Colonic mucosa (tissue), 4 donors: ENCODE measurements at regions not wholly inside any gene's neighbourhood (a gene's known extent, or its start where the extent isn't known, plus 50 kb on each side); places are given as distances from the start of the nearest gene placed in this dataset.

Experiments used
- DNase-seq: peaks from one replicate; pipeline ENCODE4 v3.0.0-alpha.2; 2020
- H3K27ac ChIP-seq: fragments of 200-600 bp; one replicate; pipeline ENCODE4 v1.8.0; 2021
- H3K27me3 ChIP-seq: fragments of 200-600 bp; one replicate; pipeline ENCODE4 v1.8.0; 2021
- H3K36me3 ChIP-seq: fragments of 200-600 bp; one replicate; pipeline ENCODE4 v1.8.0; 2021
- H3K4me1 ChIP-seq: fragments of 200-600 bp; one replicate; pipeline ENCODE4 v1.8.0; 2021; ENCODE audit warnings: mild to moderate bottlenecking
- H3K4me3 ChIP-seq: fragments of 200-600 bp; one replicate; pipeline ENCODE4 v1.8.0; 2021
- H3K9ac ChIP-seq, 2 donors: one replicate each; pipeline ENCODE4 v1.7.0; 2013; ENCODE audit warnings: control low read depth in 2 of 2, low read depth in 2 of 2, low read length in 2 of 2
- H3K9me3 ChIP-seq: fragments of 200-600 bp; one replicate; pipeline ENCODE4 v1.8.0; 2021
- CTCF ChIP-seq: fragments of 200-600 bp; IDR thresholded peaks from one replicate; pipeline ENCODE4 v1.8.0; 2022; ENCODE audit warnings: antibody characterized with exemption, mild to moderate bottlenecking
- intact Hi-C: fragments of 100-400 bp; cut with DNase I; formaldehyde crosslinking; loops from one replicate; pipeline ENCODE4 v1.14.1; 2022
- donor health status: healthy.
- donor health status: DM: no; HTN: no; CAD: no.
- donor health status: DM: no; HTN: no; CAD: no.

- Histone ChIP-seq H3K9ac (no peak overlapping the region), H3K4me1 (no peaks in the 10 kb centered on the region), H3K27ac (no peak overlapping the region), H3K36me3 (no peaks in the 10 kb centered on the region), H3K9me3 (no peaks in the 10 kb centered on the region), H3K4me3 (no peak overlapping the region), H3K27me3 (no peaks in the 10 kb centered on the region)
- intact Hi-C loops: no loop called here
- no peak for DNase-seq
- TF ChIP-seq CTCF: no peak
Measured at GRCh38 chr12:68489273-68489672, 121.4 kb upstream of the RAP1B start.

GRCh38 chr12:68490476-68490875 lies 120.2 kb upstream of the RAP1B start:
- Histone ChIP-seq H3K27me3 (no peaks in the 10 kb centered on the region), H3K27ac (no peak overlapping the region), H3K36me3 (no peaks in the 10 kb centered on the region), H3K9me3 (no peaks in the 10 kb centered on the region), H3K9ac (no peak overlapping the region), H3K4me1 (no peaks in the 10 kb centered on the region), H3K4me3 (no peak overlapping the region)
- intact Hi-C loops: no loop called here
- no peak for TF ChIP-seq CTCF
- DNase-seq: no peak

- H3K9me3 ChIP-seq: no peaks in the 10 kb centered on the region
- no peak overlapping the region for H3K9ac ChIP-seq
- TF ChIP-seq CTCF: no peak
- no peak for DNase-seq
- no peaks in the 10 kb centered on the region for H3K4me1 ChIP-seq
- no peak overlapping the region for H3K4me3 ChIP-seq
- no peak overlapping the region for H3K27ac ChIP-seq
- H3K27me3 ChIP-seq: no peaks in the 10 kb centered on the region
- intact Hi-C loops: no loop called here
- H3K36me3 ChIP-seq: no peaks in the 10 kb centered on the region
Measured at GRCh38 chr12:68491204-68491960, 119.3 kb upstream of the RAP1B start.

GRCh38 chr12:68495336-68496070 lies 115.2 kb upstream of the RAP1B start:
- intact Hi-C loops: no loop called here
- no peaks in the 10 kb centered on the region for H3K27me3 ChIP-seq
- H3K9me3 ChIP-seq: no peaks in the 10 kb centered on the region
- H3K36me3 ChIP-seq: no peaks in the 10 kb centered on the region
- no peaks in the 10 kb centered on the region for H3K4me1 ChIP-seq
- no peak overlapping the region for H3K9ac ChIP-seq
- peak overlapping the region; percentile 4 for H3K27ac ChIP-seq
- no peak for TF ChIP-seq CTCF
- no peak overlapping the region for H3K4me3 ChIP-seq
- DNase-seq: no peak

GRCh38 chr12:68497107-68497506 lies 113.6 kb upstream of the RAP1B start:
- Histone ChIP-seq H3K4me1 (no peaks in the 10 kb centered on the region), H3K27me3 (no peaks in the 10 kb centered on the region), H3K9ac (no peak overlapping the region), H3K27ac (no peak overlapping the region), H3K36me3 (no peaks in the 10 kb centered on the region), H3K4me3 (no peak overlapping the region), H3K9me3 (no peaks in the 10 kb centered on the region)
- no peak for TF ChIP-seq CTCF
- intact Hi-C loops: no loop called here
- DNase-seq: no peak
